ENCODE measurements at regions not wholly inside any gene's neighbourhood (a gene's known extent, or its start where the extent isn't known, plus 50 kb on each side); places are given as distances from the start of the nearest gene placed in this dataset.

DNA sequence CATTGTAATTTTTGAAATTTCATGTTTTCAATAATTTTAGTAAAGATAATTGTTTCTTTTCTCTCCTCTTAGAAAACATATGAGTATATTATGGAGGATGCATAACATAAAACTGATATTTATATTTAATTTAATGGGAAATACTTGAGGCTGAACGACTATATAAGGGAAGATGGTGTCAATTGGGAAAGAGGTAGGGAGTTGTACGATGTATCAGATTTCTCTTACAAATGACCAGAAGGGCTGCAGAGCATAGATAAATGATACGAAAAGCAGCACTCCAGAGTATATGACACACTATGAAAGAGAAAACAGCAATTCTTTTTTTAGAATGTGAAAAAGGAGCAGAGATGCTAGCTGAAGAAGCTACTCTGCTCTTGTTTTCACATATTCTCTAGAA, 1308.0 kb upstream of the MIR17HG start:
- POLR2A ChIA-PET (ENCODE audit: unreplicated experiment): no interaction called here
- no TSS peak for BruUV-seq (replicated peaks)
- H3K79me2 ChIP-seq (ENCODE audit: low read depth): no peaks in the 10 kb centered on the region
- CTCF ChIA-PET: no interaction called here
- no peaks in the 10 kb centered on the region for H3K9me2 ChIP-seq (ENCODE audit: insufficient read depth)
- H3K9me3 ChIP-seq (ENCODE audit: insufficient read depth, low read depth): no peaks in the 10 kb centered on the region
- no peaks in the 10 kb centered on the region for H4K20me1 ChIP-seq (ENCODE audit: insufficient read depth)
- intact Hi-C loops (cut with micrococcal nuclease; ENCODE audit: unreplicated experiment): no loop called here
- no peak for DNase-seq
- H3K4me1 ChIP-seq (replicated peaks; ENCODE audit: insufficient read depth): no peaks in the 10 kb centered on the region
- no peak overlapping the region for H2AFZ ChIP-seq
- H3F3A ChIP-seq (ENCODE audit: insufficient read depth, low read depth): no peaks in the 10 kb centered on the region
- no peak for TF ChIP-seq EZH2 (IDR thresholded peaks at IDR 0.05; ENCODE audit: low read depth)
- TF ChIP-seq, protein P1, sequence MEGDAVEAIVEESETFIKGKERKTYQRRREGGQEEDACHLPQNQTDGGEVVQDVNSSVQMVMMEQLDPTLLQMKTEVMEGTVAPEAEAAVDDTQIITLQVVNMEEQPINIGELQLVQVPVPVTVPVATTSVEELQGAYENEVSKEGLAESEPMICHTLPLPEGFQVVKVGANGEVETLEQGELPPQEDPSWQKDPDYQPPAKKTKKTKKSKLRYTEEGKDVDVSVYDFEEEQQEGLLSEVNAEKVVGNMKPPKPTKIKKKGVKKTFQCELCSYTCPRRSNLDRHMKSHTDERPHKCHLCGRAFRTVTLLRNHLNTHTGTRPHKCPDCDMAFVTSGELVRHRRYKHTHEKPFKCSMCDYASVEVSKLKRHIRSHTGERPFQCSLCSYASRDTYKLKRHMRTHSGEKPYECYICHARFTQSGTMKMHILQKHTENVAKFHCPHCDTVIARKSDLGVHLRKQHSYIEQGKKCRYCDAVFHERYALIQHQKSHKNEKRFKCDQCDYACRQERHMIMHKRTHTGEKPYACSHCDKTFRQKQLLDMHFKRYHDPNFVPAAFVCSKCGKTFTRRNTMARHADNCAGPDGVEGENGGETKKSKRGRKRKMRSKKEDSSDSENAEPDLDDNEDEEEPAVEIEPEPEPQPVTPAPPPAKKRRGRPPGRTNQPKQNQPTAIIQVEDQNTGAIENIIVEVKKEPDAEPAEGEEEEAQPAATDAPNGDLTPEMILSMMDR (conservative IDR thresholded peaks at IDR 0.05): no peak
- no peak overlapping the region for H3K27ac ChIP-seq
- H3K4me3 ChIP-seq: no peak overlapping the region
- no peaks in the 10 kb centered on the region for H3K27me3 ChIP-seq (ENCODE audit: insufficient read depth, low read depth)
- H3K36me3 ChIP-seq (ENCODE audit: low read depth): no peaks in the 10 kb centered on the region
- H3K4me2 ChIP-seq: no peak overlapping the region

DNA sequence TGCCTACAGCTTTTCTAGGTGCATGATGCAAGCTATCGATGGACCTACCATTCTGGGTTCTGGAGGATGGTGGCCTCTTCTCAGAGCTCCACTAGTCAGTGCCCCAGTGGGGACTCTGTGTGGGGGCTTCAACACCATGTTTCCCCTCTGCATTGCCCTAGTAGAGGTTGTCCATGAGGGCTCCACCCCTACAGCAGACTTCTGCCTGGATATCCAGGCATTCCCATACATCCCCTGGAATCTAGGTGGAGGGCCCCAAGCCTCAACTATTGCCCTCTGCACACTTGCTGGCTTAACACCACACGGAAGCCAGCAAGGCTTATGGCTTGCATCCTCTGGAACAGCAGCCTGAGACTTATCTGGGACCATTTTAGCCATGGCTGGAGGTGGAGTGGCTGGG, 1299.9 kb upstream of the MIR17HG start:
- Histone ChIP-seq H3K9me3 (ENCODE audit: insufficient read depth, low read depth) (no peaks in the 10 kb centered on the region), H3K4me1 (replicated peaks; ENCODE audit: insufficient read depth) (no peaks in the 10 kb centered on the region), H3K79me2 (ENCODE audit: low read depth) (no peaks in the 10 kb centered on the region), H3F3A (ENCODE audit: insufficient read depth, low read depth) (no peaks in the 10 kb centered on the region), H3K9me2 (ENCODE audit: insufficient read depth) (no peaks in the 10 kb centered on the region), H3K27me3 (ENCODE audit: insufficient read depth, low read depth) (no peaks in the 10 kb centered on the region), H2AFZ (no peak overlapping the region), H3K4me2 (no peak overlapping the region), H3K36me3 (ENCODE audit: low read depth) (no peaks in the 10 kb centered on the region), H3K27ac (no peak overlapping the region), H4K20me1 (ENCODE audit: insufficient read depth) (no peaks in the 10 kb centered on the region), H3K4me3 (no peak overlapping the region)
- TF ChIP-seq, protein P1 (conservative IDR thresholded peaks at IDR 0.05): no peak
- no peak for TF ChIP-seq EZH2 (IDR thresholded peaks at IDR 0.05; ENCODE audit: low read depth)
- intact Hi-C loops (cut with micrococcal nuclease; ENCODE audit: unreplicated experiment): no loop called here
- ChIA-PET POLR2A (ENCODE audit: unreplicated experiment) (no interaction called here), CTCF (no interaction called here)
- BruUV-seq (replicated peaks): no TSS peak
- no peak for DNase-seq

DNA sequence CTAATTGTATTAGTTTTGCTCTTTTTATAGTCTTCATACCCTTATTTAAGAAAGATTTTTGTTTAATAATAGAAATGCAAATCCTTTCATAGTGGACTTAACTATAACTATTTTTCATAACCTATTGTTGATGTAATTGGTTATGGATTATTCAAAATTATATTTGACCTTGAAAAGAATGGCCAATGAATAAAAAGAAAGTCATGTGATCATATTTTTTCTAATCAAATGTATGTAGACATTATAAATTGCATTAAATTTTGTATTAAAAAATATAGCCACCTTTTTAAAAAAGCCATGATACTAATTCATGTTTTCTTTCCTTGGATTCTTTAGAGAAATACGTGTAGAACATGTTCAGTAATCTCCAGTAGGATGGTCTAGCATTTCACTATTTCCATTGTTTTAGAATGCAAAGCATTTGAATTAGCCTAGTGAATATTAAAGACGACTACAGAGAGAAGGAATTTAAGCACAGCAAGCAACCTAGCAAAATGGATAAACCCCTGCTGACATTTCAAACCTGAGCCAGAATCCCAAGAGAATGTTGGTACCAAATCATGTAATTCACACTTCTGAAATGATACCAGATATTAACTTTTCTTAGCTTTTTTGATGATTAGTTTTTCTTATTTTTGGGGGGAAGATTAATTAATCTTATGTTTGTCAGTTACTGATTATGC, 1297.4 kb upstream of the MIR17HG start:
- CTCF ChIA-PET: no interaction called here
- H3K27me3 ChIP-seq (ENCODE audit: insufficient read depth, low read depth): no peaks in the 10 kb centered on the region
- no peak overlapping the region for H2AFZ ChIP-seq
- no peak overlapping the region for H3K27ac ChIP-seq
- H3K36me3 ChIP-seq (ENCODE audit: low read depth): no peaks in the 10 kb centered on the region
- intact Hi-C loops (cut with micrococcal nuclease; ENCODE audit: unreplicated experiment): no loop called here
- no peaks in the 10 kb centered on the region for H3K79me2 ChIP-seq (ENCODE audit: low read depth)
- H3K9me2 ChIP-seq (ENCODE audit: insufficient read depth): no peaks in the 10 kb centered on the region
- no peaks in the 10 kb centered on the region for H3K9me3 ChIP-seq (ENCODE audit: insufficient read depth, low read depth)
- no peak overlapping the region for H3K4me2 ChIP-seq
- BruUV-seq (replicated peaks): no TSS peak
- peaks cover 4% of the 10 kb centered on the region for H3K4me1 ChIP-seq (replicated peaks; ENCODE audit: insufficient read depth)
- TF ChIP-seq, protein P1 (conservative IDR thresholded peaks at IDR 0.05): no peak
- no peak for TF ChIP-seq EZH2 (IDR thresholded peaks at IDR 0.05; ENCODE audit: low read depth)
- H3F3A ChIP-seq (ENCODE audit: insufficient read depth, low read depth): no peaks in the 10 kb centered on the region
- POLR2A ChIA-PET (ENCODE audit: unreplicated experiment): interaction anchor here (0.6 to 0.7 kb wide), 2 partner anchors 13 to 50 kb away, joined by 3 to 6 read pairs; no protein-coding TSS in a partner anchor
- no peaks in the 10 kb centered on the region for H4K20me1 ChIP-seq (ENCODE audit: insufficient read depth)
- DNase-seq: no peak
- no peak overlapping the region for H3K4me3 ChIP-seq
